ENCODE measurements at regions not wholly inside any gene's neighbourhood (a gene's known extent, or its start where the extent isn't known, plus 50 kb on each side); places are given as distances from the start of the nearest gene placed in this dataset.

DNA sequence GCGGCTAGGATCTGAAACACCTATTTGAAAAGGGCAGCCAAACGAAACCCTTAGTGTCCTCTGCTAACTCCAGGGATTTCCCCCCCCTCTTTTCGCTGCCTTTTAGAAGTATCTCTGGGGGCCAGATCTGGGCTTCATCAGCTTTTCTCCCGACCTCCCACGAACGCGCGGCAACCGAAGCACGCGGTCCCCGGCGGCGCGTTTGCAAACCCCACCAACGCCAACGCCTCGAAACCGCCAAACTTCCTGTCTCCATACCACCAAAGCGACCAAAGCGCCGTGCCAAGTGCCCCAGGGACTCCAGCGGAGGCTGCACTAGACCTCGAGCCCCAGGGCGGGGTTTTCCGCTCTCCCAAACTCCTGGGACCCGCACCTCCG is 155.8 kb upstream of the FRMD4B start:
- TF ChIP-seq, protein P1, sequence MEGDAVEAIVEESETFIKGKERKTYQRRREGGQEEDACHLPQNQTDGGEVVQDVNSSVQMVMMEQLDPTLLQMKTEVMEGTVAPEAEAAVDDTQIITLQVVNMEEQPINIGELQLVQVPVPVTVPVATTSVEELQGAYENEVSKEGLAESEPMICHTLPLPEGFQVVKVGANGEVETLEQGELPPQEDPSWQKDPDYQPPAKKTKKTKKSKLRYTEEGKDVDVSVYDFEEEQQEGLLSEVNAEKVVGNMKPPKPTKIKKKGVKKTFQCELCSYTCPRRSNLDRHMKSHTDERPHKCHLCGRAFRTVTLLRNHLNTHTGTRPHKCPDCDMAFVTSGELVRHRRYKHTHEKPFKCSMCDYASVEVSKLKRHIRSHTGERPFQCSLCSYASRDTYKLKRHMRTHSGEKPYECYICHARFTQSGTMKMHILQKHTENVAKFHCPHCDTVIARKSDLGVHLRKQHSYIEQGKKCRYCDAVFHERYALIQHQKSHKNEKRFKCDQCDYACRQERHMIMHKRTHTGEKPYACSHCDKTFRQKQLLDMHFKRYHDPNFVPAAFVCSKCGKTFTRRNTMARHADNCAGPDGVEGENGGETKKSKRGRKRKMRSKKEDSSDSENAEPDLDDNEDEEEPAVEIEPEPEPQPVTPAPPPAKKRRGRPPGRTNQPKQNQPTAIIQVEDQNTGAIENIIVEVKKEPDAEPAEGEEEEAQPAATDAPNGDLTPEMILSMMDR (IDR thresholded peaks at IDR 0.05; ENCODE audit: low read depth, low read length): no peak
- no peak for TF ChIP-seq EZH2phosphoT487 (IDR thresholded peaks at IDR 0.05; ENCODE audit: low read depth)

Data from OCI-LY3 (cell line).